NCI-H460 (cell line): ENCODE measurements at regions not wholly inside any gene's neighbourhood (a gene's known extent, or its start where the extent isn't known, plus 50 kb on each side); places are given as distances from the start of the nearest gene placed in this dataset.

Source experiments
- DNase-seq: peaks from one replicate; pipeline ENCODE4 v3.0.0-alpha.2; 2016; ENCODE audit warnings: low read depth; ENCODE audit errors: extremely low read depth

GRCh38 chr3:7897655-7898054 is 604.0 kb upstream of the LMCD1 start:
- no peak for DNase-seq

GRCh38 chr3:7913283-7913682 is 588.3 kb upstream of the LMCD1 start:
- no peak for DNase-seq

- no peak for DNase-seq
Observed at GRCh38 chr3:7915356-7915755, 586.3 kb upstream of the LMCD1 start.

DNA sequence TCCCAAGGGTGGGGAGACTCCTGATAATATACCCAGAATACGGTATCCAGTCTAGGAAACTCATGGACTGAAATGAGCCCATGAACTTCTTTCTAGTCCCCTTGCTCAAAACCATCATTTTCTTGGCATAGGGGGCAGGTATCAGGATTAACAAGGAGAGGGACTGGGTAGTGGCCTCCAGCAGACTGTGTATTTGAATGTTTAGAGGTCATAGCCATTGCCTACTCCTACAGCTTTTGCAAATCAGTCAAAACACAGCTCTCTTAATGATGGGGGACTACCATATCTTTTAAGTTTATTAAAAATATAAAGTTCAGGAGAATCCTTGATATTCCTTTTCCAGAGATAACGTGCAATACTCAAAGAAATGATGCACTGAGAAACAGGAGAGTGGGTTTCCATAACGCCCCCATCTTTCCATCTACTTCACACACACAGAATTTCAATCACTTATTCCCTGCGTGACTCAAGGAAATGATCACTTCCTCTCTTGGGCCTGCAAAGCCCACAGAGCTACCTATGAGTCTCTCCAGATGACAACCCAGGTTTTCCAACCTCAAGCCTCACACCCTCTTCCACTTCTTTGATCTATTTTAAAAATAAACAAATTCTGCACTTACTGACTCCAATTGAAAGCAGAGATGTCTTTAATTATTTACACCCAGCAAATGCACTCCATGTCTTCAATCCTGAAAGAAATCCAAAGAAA is 584.0 kb upstream of the LMCD1 start:
- DNase-seq, result no peak

GRCh38 chr3:7920211-7920610 is 581.4 kb upstream of the LMCD1 start:
- DNase-seq, result no peak

DNA sequence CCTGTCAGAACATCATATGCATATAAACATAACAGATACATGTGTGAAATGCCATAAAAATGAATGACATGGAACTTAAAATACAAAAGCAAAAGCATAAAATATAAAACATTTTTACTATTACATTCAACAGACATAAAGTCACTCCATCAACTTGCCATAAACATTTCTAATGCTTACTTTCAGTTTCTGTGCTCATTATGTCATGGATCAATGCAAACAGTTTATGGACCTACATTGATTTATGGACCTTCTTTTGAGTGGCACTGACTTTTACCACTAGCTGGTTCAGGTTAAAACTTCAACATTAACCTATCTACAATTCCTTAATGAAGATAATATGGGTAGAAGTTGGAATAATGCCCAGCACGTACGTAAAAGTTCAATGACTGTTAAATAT is 577.4 kb upstream of the LMCD1 start:
- DNase-seq, result no peak

GRCh38 chr3:7927015-7927414 is 574.6 kb upstream of the LMCD1 start:
- DNase-seq, result no peak

DNA sequence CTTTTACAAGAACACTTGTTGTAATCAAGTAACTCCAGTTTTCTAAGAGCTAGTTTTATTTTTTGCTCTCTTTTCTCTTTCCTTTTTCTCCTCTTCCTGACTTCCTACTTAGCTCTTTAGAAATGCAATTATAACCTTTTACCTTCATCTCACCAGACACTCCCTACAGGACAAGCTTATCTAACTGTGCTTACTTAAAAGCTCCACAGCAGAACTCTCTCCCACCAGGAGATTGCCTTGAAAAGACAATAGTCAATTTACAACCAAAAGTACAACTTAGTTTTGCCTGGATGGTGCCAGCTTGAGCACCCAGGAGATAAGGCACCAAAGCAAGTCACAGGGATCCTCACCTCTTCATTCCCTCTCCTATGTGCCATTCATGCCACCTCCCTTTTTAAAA is 573.8 kb upstream of the LMCD1 start:
- no peak for DNase-seq

- no peak for DNase-seq
Observed at GRCh38 chr3:7929319-7929889, 572.2 kb upstream of the LMCD1 start.

GRCh38 chr3:7934362-7934761 is 567.3 kb upstream of the LMCD1 start:
- DNase-seq, result no peak

- no peak for DNase-seq
Observed at GRCh38 chr3:7947930-7948329, 553.7 kb upstream of the LMCD1 start.

DNA sequence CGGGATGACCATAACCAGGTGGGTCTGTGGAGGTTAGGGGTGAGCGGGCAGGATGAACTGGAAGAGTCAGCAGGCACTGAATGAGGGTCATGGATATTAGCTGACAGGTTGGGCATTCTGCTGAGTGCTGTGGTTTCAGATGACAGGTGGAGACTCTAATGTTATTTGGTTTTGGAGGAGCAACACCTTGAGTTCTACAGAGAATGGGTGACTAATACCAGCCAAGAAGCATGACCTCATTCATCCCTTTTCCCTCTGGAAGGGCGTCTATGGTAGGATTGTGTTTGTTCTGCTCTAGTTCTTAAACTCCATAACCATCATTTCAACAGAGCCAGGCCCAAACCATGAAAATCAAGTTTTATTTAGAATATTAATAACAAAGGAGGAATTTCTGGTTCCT is 550.7 kb upstream of the LMCD1 start:
- DNase-seq, result no peak

DNA sequence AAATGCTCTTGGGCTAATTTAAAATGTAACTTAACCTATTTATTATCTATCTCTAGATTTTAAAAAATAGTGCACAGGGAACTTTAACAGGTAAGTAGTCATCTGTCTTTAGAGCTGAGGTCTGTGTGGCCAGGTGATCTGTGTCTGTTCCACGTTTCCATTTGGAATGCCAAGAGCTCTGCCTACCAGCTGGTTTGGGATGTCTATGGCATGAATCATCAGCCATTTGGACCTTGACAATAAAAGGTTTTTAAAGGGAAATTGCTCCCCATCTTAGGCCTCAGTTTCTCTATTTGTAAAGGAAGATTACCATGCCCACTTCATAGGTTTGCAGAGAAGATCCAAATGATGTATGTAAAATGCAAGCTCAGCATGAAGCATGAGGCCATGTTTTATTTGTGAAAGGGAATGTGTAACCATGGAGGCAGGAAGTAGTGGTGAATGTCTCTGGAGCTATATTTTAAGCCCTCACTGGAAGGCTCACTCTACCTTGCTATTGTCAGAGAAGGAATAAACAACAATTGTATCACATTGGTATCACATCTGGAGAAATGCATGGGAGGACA is 548.1 kb upstream of the LMCD1 start:
- DNase-seq, result no peak

DNA sequence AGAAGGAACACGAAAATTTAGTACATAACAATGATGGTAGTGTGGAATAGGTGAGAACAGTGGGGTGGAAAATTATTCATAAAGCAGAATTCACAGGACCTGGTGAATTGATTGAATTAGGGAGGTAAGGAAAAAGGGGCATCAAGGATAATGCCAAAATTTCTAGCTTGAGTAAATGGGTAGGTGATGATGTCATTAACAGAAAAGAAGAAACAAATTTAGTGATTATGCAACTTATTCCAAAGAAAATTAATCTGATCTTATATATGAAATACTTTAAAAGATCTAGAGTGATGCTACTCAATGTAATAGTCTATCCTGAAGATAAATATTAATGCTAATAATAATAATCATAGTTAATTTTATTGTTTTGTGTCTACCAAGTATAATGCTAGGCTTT is 544.6 kb upstream of the LMCD1 start:
- no peak for DNase-seq

GRCh38 chr3:7959094-7959493 is 542.5 kb upstream of the LMCD1 start:
- DNase-seq, result no peak

DNA sequence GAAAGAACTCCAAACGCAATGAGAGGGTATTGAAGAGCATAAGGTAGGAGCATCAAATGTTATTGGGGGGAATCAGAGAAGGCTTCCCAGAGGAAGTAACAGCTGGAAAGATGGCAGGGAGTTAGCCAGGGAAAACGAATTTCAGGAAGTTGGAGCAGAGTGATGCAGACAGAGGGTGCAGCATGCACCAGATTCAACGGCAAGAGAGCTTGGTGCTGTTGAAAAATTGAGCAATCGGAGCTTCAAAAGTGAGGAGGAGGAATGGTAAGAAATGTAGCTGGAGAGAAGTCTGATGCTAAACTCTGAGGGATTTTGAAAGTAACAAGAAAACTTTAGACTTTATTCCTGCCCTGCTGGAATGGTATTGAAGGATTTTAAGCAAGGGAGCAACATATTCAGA is 541.0 kb upstream of the LMCD1 start:
- DNase-seq, result no peak

- DNase-seq, result no peak
Observed at GRCh38 chr3:7962301-7962700, 539.3 kb upstream of the LMCD1 start.

DNA sequence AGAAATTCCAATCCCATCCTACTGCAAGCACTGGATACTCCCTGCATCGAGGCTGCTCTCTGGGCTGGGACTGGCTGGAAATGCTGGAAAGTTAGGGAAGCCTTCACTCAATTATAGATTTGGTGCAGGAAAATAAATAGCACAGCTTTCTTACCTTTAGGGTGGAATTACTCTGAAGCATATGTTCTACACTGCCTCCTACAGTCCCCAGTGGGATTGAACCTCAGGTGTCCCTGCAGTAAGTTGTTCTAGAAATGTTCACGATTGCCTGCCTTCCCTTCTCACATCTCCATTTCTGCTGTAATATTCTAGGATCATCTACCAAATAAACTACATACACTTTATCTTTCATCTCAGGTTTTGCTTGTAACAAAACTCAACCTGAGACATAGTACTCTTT is 536.7 kb upstream of the LMCD1 start:
- no peak for DNase-seq

- DNase-seq, result no peak
Observed at GRCh38 chr3:7973006-7973405, 528.6 kb upstream of the LMCD1 start.

DNA sequence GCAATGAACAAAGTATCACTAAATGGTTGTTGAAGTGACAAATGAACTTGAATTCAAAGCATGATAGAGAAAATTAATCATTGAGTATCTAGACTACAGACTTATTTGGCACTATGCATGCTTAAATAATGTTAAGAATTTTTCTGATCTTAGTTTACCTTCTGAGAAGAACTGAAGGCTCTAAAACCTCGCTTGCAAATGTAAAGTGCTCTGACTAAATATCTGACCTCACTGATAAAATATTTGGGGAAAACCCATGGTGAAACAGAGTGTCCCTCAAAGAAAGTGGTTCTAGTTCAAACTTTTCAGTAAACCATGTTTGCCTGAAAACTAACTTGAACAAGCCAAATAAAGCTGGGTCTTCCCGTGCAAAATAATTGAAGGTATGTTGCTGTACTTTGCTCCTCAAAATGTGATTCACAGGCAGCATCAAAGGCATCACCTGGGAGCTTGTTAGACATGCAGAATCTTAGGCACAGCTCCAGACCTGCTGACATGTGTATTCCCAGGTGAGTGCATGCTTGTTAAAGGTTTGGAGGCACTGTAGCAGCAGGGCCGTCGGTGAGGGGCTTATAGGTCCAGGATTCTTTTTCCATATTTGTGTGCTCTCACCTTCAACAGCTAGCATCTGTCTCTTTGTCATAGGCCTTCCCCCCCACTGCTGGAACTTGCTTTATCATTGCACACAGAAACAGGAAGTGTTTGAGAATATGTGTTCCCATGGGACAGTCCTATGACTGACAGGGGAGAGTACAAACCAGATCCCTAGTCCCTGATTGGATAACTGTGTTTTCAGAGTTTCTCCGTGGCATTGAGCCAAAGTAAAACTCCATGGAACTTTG is 524.2 kb upstream of the LMCD1 start:
- DNase-seq, result no peak

GRCh38 chr3:7978087-7978422 is 523.6 kb upstream of the LMCD1 start:
- no peak for DNase-seq

DNA sequence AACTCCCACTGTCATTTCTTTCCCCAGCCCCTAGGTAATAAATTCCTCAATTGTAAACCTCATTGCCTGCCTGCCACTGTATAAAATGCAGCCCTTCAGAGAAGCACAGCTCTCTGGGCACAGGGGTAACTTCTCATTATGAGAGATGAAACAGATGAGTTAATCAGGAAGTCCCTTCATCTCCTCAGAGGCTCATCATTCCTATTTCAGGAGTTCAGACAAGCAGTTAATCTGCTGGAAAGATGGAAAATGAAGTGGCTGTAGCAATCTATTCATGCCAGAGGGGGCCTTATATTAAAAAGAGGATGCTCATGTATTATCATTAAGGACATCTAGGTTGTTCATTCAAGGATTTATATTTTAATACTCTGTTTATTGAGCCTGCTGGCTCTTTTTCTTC is 519.5 kb upstream of the LMCD1 start:
- no peak for DNase-seq
